NCI-H1436 (cell line): ENCODE measurements at regions not wholly inside any gene's neighbourhood (a gene's known extent, or its start where the extent isn't known, plus 50 kb on each side); places are given as distances from the start of the nearest gene placed in this dataset.

Experiments
- DNase-seq: peaks from one replicate; lab custom pipeline; 2025; lab: John Stamatoyannopoulos, UW

DNA sequence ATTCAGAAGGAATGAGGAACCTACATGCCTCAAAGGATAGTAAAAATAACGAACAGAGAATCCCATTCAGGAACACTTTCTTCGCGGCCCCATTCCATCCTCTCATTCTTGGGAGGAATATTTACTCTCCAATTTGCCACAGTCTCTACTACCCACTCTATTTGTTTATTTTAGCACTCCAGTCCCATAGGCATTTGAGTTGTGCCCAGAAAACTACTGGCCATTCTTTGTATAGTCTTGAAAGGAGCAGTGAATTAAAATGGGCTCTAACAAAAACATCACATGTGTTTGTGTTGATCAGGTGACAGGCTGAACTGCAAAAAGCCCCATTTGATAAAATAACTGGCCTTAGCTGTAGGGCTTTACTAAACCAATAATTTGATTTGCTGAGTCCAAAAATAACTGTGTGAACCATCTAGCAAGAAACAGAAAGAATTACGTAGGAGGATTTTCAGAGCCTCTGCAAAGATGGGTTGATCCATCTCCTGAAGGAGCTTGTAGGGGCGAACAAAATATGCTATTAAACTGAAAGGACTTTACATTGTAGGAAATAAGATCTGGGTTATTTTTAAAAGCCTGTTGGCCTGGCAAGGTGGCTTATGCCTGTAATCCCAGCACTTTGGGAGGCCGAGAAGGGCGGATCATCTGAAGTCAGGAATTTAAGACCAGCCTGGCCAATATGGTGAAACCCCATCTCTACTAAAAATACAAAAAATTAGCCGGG, 142.3 kb upstream of the CPNE8 start:
- no peak for DNase-seq

DNA sequence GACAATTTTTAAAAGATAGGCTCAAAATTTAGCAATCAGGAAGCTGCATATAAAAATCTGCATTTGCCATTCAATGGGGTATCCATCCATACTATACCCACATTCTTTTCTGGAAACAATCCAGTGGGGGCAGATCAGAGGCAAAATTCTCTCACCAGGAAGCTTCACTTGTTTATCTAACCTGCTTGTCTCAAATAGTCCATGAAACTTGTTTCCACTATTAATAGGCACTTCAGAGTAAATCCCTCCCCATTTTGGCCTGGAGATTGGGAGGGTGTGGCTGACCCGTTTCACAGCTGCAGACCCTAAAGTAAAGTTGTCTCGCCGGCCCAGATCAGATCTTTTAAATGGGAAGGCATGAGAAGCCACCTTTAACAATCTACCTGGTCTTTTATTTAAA, 139.4 kb upstream of the CPNE8 start:
- DNase-seq: no peak

- DNase-seq: no peak
Measured at GRCh38 chr12:39043424-39043822, 138.0 kb upstream of the CPNE8 start.

- DNase-seq: no peak
Measured at GRCh38 chr12:39040275-39040674, 134.9 kb upstream of the CPNE8 start.

GRCh38 chr12:39037115-39037514, 131.7 kb upstream of the CPNE8 start:
- no peak for DNase-seq

GRCh38 chr12:39036105-39036504, 130.7 kb upstream of the CPNE8 start:
- DNase-seq: no peak

- no peak for DNase-seq
Measured at GRCh38 chr12:39033782-39034181, 128.4 kb upstream of the CPNE8 start.

DNA sequence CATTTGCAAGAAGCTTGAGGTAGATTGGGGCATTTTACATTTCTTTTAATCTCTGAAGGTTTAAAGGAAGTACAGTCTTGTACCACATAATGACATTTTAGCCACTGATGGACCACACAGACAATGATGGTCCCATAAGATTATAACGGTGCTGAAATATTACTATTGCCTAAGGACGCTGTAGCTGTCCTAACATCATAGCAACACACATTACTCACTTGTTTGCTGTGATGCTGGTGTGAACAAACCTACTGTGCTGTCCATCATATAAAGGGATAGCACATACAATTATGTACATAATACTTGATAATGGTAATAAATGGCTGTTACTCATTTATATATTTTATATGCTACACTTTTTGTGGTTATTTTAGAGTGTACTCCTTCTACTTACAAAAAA, 127.1 kb upstream of the CPNE8 start:
- no peak for DNase-seq

DNA sequence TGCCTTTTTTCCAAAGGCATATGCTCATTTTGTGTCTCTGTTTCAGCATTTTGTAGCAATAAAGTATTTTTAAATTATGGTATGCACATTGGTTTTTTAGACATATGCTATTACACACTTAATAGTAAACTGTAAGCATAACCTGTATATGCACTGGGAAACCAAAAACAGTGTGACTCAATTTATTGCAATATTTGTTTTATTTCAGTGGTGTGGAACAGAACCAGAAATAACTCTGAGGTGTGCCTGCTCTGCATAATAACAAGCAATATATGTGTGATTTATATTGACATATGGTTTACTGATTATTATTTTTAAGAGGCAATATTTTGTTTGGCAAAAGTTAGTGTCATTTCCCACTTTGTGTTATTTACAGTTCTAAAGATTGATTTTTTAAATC, 126.6 kb upstream of the CPNE8 start:
- no peak for DNase-seq

DNA sequence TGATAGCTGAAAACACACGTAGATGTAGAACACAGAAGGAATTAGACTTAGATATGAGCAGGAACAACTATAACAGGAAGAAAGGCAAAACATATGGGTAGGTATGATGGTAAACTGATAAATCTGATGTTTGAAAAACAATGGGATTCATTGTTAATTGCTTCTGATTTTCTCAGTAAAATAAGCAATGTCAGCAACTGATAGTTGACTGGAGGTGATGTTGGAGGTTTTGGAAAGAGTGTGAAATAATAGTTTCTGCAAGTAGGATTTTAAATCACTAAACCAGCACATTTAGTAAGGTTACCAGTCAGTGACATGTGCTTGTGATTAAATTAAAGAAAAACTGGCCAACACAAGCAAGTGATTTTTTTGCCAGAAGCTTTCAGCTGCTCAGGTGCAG, 123.0 kb upstream of the CPNE8 start:
- no peak for DNase-seq

- no peak for DNase-seq
Measured at GRCh38 chr12:39012870-39013269, 107.5 kb upstream of the CPNE8 start.

- DNase-seq: no peak
Measured at GRCh38 chr12:39011166-39011565, 105.8 kb upstream of the CPNE8 start.

- DNase-seq: no peak
Measured at GRCh38 chr12:39010406-39010805, 105.0 kb upstream of the CPNE8 start.

DNA sequence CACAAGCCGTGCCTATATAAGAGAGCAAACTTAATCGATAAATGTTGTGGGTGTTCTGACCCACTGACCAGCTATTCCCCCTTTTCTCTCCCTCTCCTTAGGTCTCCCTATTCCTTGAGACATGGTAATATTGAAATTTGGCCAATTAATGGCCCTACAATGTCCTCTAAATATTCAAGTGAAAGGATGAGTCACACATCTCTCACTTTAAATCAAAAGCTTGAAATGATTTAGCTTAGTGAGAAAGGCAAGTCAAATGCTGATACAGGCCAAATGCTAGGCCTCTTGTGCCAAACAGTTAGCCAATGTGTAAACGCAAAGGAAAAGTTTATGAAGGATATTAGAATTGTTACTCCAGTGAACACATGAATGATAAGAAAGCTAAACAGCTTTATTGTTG, 102.2 kb upstream of the CPNE8 start:
- DNase-seq: no peak

DNA sequence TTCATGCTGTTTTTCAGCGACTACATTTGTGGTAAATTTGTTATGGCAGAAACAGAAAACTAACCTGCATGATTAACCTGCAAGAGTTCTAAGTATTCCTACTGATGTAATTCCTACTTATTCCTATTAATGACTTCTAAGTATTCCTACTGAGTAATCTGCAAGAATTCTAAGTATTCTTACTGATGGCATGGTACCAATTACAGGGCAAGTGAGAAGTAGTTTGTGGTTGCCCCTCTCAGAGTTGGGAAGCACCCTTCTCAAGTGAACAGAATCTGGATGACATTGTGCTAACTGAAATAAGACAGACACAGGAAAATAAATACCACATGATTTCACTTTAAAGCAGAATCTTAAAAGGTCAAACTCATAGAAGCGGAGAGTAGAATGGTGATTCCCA, 100.9 kb upstream of the CPNE8 start:
- no peak for DNase-seq

GRCh38 chr12:39005671-39006070, 100.3 kb upstream of the CPNE8 start:
- DNase-seq: no peak

DNA sequence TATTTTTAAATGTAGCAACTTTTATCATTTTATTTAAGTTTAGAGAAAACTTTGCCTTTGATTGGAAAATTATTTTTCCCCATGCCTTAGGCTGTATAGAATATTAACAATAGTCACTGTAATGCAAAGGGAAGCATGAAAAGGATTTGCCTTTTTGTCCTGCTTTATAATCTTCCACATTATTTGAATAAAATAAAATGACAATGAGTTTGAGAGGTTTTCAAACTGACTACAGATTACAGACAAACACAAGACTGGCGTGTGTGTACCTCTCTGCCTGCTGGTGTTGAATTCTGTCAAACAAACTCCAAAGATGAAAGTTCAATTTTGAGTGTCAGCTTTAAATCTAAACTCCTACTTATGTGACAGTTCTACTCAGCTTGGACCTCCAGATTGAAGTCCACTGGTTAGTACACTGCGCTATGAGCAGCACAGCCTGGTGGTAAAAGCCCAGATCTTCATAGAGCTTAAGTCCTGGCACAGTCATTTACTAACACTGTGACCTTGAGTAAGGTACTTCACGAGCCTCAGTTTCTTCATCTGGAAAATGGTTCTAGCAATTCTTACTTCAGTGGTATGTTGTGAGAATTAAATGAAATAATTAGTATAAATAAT, 98.3 kb upstream of the CPNE8 start:
- no peak for DNase-seq

DNA sequence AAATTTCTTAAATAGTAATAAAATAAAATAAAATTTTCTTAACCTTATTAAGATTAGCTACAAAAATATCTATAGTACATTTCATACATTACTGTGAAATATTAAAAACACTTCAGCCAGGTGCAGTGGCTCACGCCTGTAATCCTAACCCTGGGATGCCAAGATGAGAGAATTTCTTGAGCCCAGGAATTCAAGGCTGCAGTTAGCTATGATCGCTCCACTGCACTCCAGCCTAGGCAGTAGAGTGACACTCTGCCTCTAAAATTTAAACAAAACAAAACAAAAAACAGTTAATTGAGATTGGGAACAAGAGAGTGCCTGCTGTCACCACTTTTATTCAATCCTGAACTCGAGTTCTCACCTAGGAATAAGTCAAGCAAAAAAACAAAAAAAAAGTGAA, 95.0 kb upstream of the CPNE8 start:
- DNase-seq: no peak

GRCh38 chr12:38998887-38999482, 93.6 kb upstream of the CPNE8 start:
- no peak for DNase-seq

DNA sequence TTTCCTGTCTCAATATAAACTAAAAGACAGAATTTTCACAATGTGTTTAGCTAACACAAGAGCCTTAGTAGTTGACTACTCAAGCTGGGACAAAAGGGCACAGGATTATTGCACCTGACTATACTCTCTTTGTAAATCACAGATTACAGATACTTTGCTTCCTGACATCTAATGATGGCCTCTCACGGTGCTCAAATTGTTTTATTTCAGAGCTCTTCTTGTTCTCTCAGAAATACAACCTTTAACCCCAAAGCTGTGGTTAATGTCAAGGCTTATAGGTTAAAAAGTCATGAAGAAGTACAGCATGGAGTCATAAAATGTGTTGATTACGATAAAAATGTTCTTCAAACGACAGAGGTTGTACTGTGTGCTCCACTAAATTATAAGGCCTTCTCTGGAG, 89.9 kb upstream of the CPNE8 start:
- no peak for DNase-seq

GRCh38 chr12:38985961-38986360, 80.6 kb upstream of the CPNE8 start:
- DNase-seq: no peak

GRCh38 chr12:38984388-38984787, 79.0 kb upstream of the CPNE8 start:
- no peak for DNase-seq

DNA sequence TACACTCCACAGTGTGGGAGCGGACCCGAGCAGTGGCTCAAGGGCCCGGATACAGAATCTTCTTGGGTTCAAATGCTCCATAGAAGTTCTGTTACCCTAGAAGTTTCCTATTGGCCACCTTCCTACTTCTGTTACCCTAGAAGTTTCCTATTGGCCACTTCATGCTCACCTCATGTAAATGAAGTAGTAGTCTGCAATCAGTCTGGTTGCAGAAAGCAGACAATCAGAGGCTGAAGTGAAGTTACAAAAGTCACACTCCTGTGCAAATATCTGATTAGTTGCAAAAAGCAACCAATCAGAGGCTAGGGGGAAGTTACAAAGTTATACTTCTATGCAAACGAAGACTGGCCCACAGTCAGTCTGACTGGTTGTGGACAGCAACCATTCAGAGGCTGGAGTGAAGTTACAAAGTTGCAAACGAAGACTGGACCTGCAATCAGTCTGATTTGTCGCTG, 77.8 kb upstream of the CPNE8 start:
- DNase-seq: no peak

DNA sequence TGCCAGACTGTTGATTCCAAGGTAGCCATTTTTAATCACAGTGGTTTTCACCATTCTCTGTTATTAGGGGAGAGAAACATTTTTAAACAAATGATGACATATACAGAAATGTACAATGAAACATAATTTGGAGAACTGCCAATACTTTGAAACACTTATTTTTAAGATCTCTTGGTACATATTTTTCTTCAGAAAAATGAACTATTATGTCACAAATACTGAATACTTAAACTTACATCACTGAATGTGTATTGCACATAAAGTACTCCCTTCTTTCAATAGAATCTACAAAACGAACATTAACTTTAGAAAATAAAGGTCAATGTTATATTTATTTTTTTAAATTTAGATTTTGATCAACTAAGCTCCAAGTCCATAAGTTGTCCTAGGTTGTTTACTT, 71.7 kb upstream of the CPNE8 start:
- no peak for DNase-seq
